H9 (cell line): ENCODE measurements at regions not wholly inside any gene's neighbourhood (a gene's known extent, or its start where the extent isn't known, plus 50 kb on each side); places are given as distances from the start of the nearest gene placed in this dataset.

Experiments used
- DNase-seq: peaks from one replicate; pipeline ENCODE4 v3.0.0-alpha.2; 2017
- H2AFZ ChIP-seq: one replicate; pipeline ENCODE4 v1.6.1; 2013; ENCODE audit warnings: mild to moderate bottlenecking, low read length, control low read depth, moderate library complexity
- H2AK5ac ChIP-seq: 2 replicates; pipeline ENCODE4 v1.6.1; 2013; ENCODE audit warnings: low read length, control low read depth, mixed read lengths; ENCODE audit not compliant: insufficient read length
- H2BK120ac ChIP-seq: one replicate; pipeline ENCODE4 v1.6.1; 2013; ENCODE audit warnings: low read depth, mild to moderate bottlenecking, low read length, control low read depth, inconsistent platforms; ENCODE audit not compliant: poor library complexity, severe bottlenecking
- H2BK12ac ChIP-seq: 2 replicates; pipeline ENCODE4 v1.6.1; 2013; ENCODE audit warnings: low read length, control low read depth, mixed read lengths, low read depth; ENCODE audit not compliant: insufficient read length
- H2BK15ac ChIP-seq: 2 replicates; pipeline ENCODE4 v1.6.1; 2013; ENCODE audit warnings: low read depth, low read length, control low read depth
- H2BK20ac ChIP-seq: one replicate; pipeline ENCODE4 v1.6.1; 2013; ENCODE audit warnings: low read depth, mild to moderate bottlenecking, low read length, control low read depth, inconsistent platforms; ENCODE audit not compliant: poor library complexity, severe bottlenecking
- H2BK5ac ChIP-seq: 2 replicates; pipeline ENCODE4 v1.6.1; 2013; ENCODE audit warnings: low read length, control low read depth, mixed read lengths; ENCODE audit not compliant: insufficient read length
- H3K14ac ChIP-seq: 2 replicates; pipeline ENCODE4 v1.6.1; 2013; ENCODE audit warnings: low read length, control low read depth; ENCODE audit not compliant: insufficient read depth
- H3K18ac ChIP-seq: 2 replicates; pipeline ENCODE4 v1.6.1; 2013; ENCODE audit warnings: low read depth, mild to moderate bottlenecking, mixed read lengths, low read length, control low read depth; ENCODE audit not compliant: insufficient read length
- H3K23ac ChIP-seq: 2 replicates; pipeline ENCODE4 v1.6.1; 2013; ENCODE audit warnings: low read length, control low read depth, mixed read lengths, low read depth; ENCODE audit not compliant: insufficient read length
- H3K23me2 ChIP-seq: 2 replicates; pipeline ENCODE4 v1.6.1; 2013; ENCODE audit warnings: low read depth, mild to moderate bottlenecking, mixed read lengths, low read length, control low read depth; ENCODE audit not compliant: insufficient read length, poor library complexity, severe bottlenecking
- H3K27ac ChIP-seq: 2 replicates; pipeline ENCODE4 v1.5.1; 2013; ENCODE audit warnings: low read length, control low read depth, mixed read lengths, low read depth; ENCODE audit not compliant: insufficient read length
- H3K27me3 ChIP-seq: 2 replicates; pipeline ENCODE4 v1.6.1; 2013; ENCODE audit warnings: low read length, control low read depth, inconsistent platforms; ENCODE audit not compliant: insufficient read depth
- H3K4ac ChIP-seq: 2 replicates; pipeline ENCODE4 v1.6.1; 2013; ENCODE audit warnings: low read depth, mild to moderate bottlenecking, control low read depth, inconsistent platforms, low read length, moderate library complexity
- H3K4me1 ChIP-seq: 2 replicates; pipeline ENCODE4 v1.6.1; 2013; ENCODE audit warnings: low read length, control low read depth, inconsistent platforms; ENCODE audit not compliant: insufficient read depth
- H3K4me2 ChIP-seq: 2 replicates; pipeline ENCODE4 v1.6.1; 2013; ENCODE audit warnings: low read length, control low read depth, mixed read lengths; ENCODE audit not compliant: insufficient read length, insufficient read depth
- H3K56ac ChIP-seq: 2 replicates; pipeline ENCODE4 v1.6.1; 2013; ENCODE audit warnings: low read depth, mild to moderate bottlenecking, mixed read lengths, low read length, control low read depth; ENCODE audit not compliant: insufficient read length
- H3K79me1 ChIP-seq: 2 replicates; pipeline ENCODE4 v1.6.1; 2013; ENCODE audit warnings: low read depth, mild to moderate bottlenecking, moderate library complexity, low read length, control low read depth, inconsistent platforms; ENCODE audit not compliant: insufficient read depth, poor library complexity, severe bottlenecking
- H3K79me2 ChIP-seq: 2 replicates; pipeline ENCODE4 v1.6.1; 2013; ENCODE audit warnings: low read length, control low read depth, inconsistent platforms; ENCODE audit not compliant: insufficient read depth
- H3K9ac ChIP-seq: 2 replicates; pipeline ENCODE4 v1.6.1; 2013; ENCODE audit warnings: low read length, control low read depth, mixed read lengths; ENCODE audit not compliant: insufficient read length; ENCODE audit errors: extremely low read depth
- H3K9me3 ChIP-seq: one replicate; pipeline ENCODE4 v1.6.1; 2013; ENCODE audit warnings: low read depth, low read length, inconsistent platforms; ENCODE audit not compliant: control insufficient read depth
- H3T11ph ChIP-seq: one replicate; pipeline ENCODE4 v1.6.1; 2013; ENCODE audit warnings: mild to moderate bottlenecking, low read length, control low read depth, inconsistent platforms
- H4K20me1 ChIP-seq: one replicate; pipeline ENCODE4 v1.6.1; 2013; ENCODE audit not compliant: control insufficient read depth, insufficient read length, insufficient read depth
- H4K5ac ChIP-seq: 2 replicates; pipeline ENCODE4 v1.6.1; 2013; ENCODE audit warnings: low read depth, mild to moderate bottlenecking, mixed read lengths, low read length, control low read depth; ENCODE audit not compliant: insufficient read length
- H4K8ac ChIP-seq: replicated peaks from 2 replicates; pipeline ENCODE4 v1.6.1; 2013; ENCODE audit warnings: low read length, control low read depth, mixed read lengths, low read depth; ENCODE audit not compliant: insufficient read length
- H4K91ac ChIP-seq: 2 replicates; pipeline ENCODE4 v1.6.1; 2013; ENCODE audit warnings: low read depth, mild to moderate bottlenecking, moderate library complexity, mixed read lengths, low read length, control low read depth; ENCODE audit not compliant: insufficient read length
- H3K27ac Mint-ChIP-seq, 3 experiments: 2 replicates in 2 of 3; 3 replicates in 1 of 3; pipeline ENCODE4 v1.8.0; 2020 to 2021; ENCODE audit warnings: mixed read lengths in 3 of 3, mild to moderate bottlenecking in 1 of 3, moderate library complexity in 1 of 3
- H3K27me3 Mint-ChIP-seq: 2 replicates; pipeline ENCODE4 v1.8.0; 2021; ENCODE audit warnings: low read depth, mild to moderate bottlenecking, moderate library complexity, mixed read lengths
- H3K36me3 Mint-ChIP-seq, 3 experiments: 2 replicates in 2 of 3; 3 replicates in 1 of 3; pipeline ENCODE4 v1.8.0; 2020 to 2021; ENCODE audit warnings: low read depth in 3 of 3, mixed read lengths in 3 of 3; ENCODE audit not compliant: insufficient read depth in 1 of 3
- H3K4me1 Mint-ChIP-seq, 2 experiments: 2 replicates each; pipeline ENCODE4 v1.8.0; 2020; ENCODE audit warnings: mixed read lengths in 2 of 2
- H3K4me3 Mint-ChIP-seq, 2 experiments: 2 replicates in 1 of 2; 3 replicates in 1 of 2; pipeline ENCODE4 v1.8.0; 2020 to 2021; ENCODE audit warnings: mild to moderate bottlenecking in 2 of 2, mixed read lengths in 2 of 2, moderate library complexity in 1 of 2
- H3K9me3 Mint-ChIP-seq, 2 experiments: 2 replicates in 1 of 2; 3 replicates in 1 of 2; pipeline ENCODE4 v1.8.0; 2020; ENCODE audit warnings: mild to moderate bottlenecking in 2 of 2, mixed read lengths in 2 of 2, moderate library complexity in 1 of 2
- CTCF ChIP-seq: fragments of 200-600 bp; sonication (generic); conservative IDR thresholded peaks from 3 replicates; pipeline ENCODE4 v1.8.0; 2021; ENCODE audit warnings: antibody characterized with exemption, mild to moderate bottlenecking
- whole genome bisulfite sequencing: extraction: QIAGEN DNeasy Blood & Tissue Kit; methylation state at CpG from one replicate; pipeline ENCODE4 v1.1.7; 2013; ENCODE audit warnings: missing lambda C conversion rate, low lambda C conversion rate, mixed read lengths; ENCODE audit not compliant: insufficient read length; ENCODE audit errors: extremely low coverage; 5-methylcytosine and 5-hydroxymethylcytosine counted together

GRCh38 chr4:1542516-1543320 lies 136.5 kb upstream of the NKX1-1 start:
- no peak overlapping the region for H2BK15ac ChIP-seq
- H3K4me3 Mint-ChIP-seq = no peak overlapping the region
- no peaks in the 10 kb centered on the region for H3K4me1 ChIP-seq
- TF ChIP-seq CTCF = no peak
- H2BK5ac ChIP-seq = no peak overlapping the region
- no peak for DNase-seq
- no peak overlapping the region for H3K4me2 ChIP-seq
- H3K27me3 Mint-ChIP-seq = peaks cover 9% of the 10 kb centered on the region
- no peak overlapping the region for H3K18ac ChIP-seq
- H3K9ac ChIP-seq = no peak overlapping the region
- no peak overlapping the region for H4K91ac ChIP-seq
- no peak overlapping the region for H3T11ph ChIP-seq
- H3K4ac ChIP-seq = no peak overlapping the region; the same call in 1 of the 2 replicates
- H3K79me2 ChIP-seq = no peaks in the 10 kb centered on the region
- H2AFZ ChIP-seq = no peak overlapping the region
- no peaks in the 10 kb centered on the region for H3K79me1 ChIP-seq
- H3K23ac ChIP-seq = no peak overlapping the region
- no peak overlapping the region for H2BK20ac ChIP-seq
- WGBS = no CpG with 5 or more reads among the region's 27 CpGs
- no peaks in the 10 kb centered on the region for H3K23me2 ChIP-seq
- H3K4me1 Mint-ChIP-seq = peaks cover 3 to 8% of the 10 kb centered on the region in 2 experiments; a peak in 2 of 4 replicates
- H3K27ac ChIP-seq = no peak overlapping the region
- no peaks in the 10 kb centered on the region for H3K9me3 Mint-ChIP-seq
- no peak overlapping the region for H4K5ac ChIP-seq
- H3K56ac ChIP-seq = no peak overlapping the region
- H3K14ac ChIP-seq = peak overlapping the region; percentile 47; the same call in 1 of the 2 replicates
- H3K9me3 ChIP-seq = no peaks in the 10 kb centered on the region
- H4K20me1 ChIP-seq = no peaks in the 10 kb centered on the region
- no peak overlapping the region for H2BK120ac ChIP-seq
- H3K27ac Mint-ChIP-seq = peak overlapping the region in 1 of 3 experiments; percentile 62; a peak in 1 of 7 replicates
- H3K27me3 ChIP-seq = no peaks in the 10 kb centered on the region
- H2AK5ac ChIP-seq = no peak overlapping the region
- H3K36me3 Mint-ChIP-seq = no peaks in the 10 kb centered on the region
- H4K8ac ChIP-seq = no peak overlapping the region
- H2BK12ac ChIP-seq = no peak overlapping the region
